IMR-90 (cell line): ENCODE measurements at regions not wholly inside any gene's neighbourhood (a gene's known extent, or its start where the extent isn't known, plus 50 kb on each side); places are given as distances from the start of the nearest gene placed in this dataset.

ENCODE experiments used
- ATAC-seq: fragments of 200-7000 bp; cut with Tn5 transposase; 2 replicates; pipeline ENCODE4 v1.9.1; 2020; ENCODE audit warnings: low read depth, mild to moderate bottlenecking, moderate library complexity
- BruUV-seq: library from RNA; stranded (reverse); fragments of 400-500 nt; replicated peaks from 2 replicates; lab custom pipeline; 2021; lab: Mats Ljungman, UMichigan
- CTCF ChIA-PET: fragments of 300-600 bp; formaldehyde crosslinking; extraction: SDS; loops from one replicate; lab custom pipeline; 2021; ENCODE audit warnings: antibody characterized with exemption; lab: Yijun Ruan, JAX
- POLR2A ChIA-PET: fragments of 300-600 bp; sonication (Branson Sonifier 250); formaldehyde crosslinking; loops from one replicate; lab custom pipeline; 2022; ENCODE audit warnings: antibody characterized with exemption; ENCODE audit not compliant: unreplicated experiment; lab: Charles Lee
- DNase-seq: peaks from one replicate; pipeline ENCODE4 v3.0.0; 2013
- H2AFZ ChIP-seq: replicated peaks from 2 replicates; pipeline ENCODE3; 2013; ENCODE audit warnings: low read length, mild to moderate bottlenecking; ENCODE audit not compliant: poor library complexity
- H2AK5ac ChIP-seq: 2 replicates; pipeline ENCODE4 v1.6.1; 2013; ENCODE audit warnings: low read depth, low read length, inconsistent platforms
- H2AK9ac ChIP-seq: replicated peaks from 2 replicates; pipeline ENCODE3; 2013; ENCODE audit warnings: mild to moderate bottlenecking, low read depth, low read length, moderate library complexity; ENCODE audit not compliant: poor library complexity
- H2BK120ac ChIP-seq: 2 replicates; pipeline ENCODE4 v1.6.1; 2013; ENCODE audit warnings: low read depth, low read length, inconsistent platforms
- H2BK15ac ChIP-seq: 3 replicates; pipeline ENCODE4 v1.6.1; 2013; ENCODE audit warnings: low read depth, low read length, inconsistent platforms
- H2BK20ac ChIP-seq: 2 replicates; pipeline ENCODE4 v1.6.1; 2013; ENCODE audit warnings: low read depth, mild to moderate bottlenecking, inconsistent platforms, low read length, moderate library complexity
- H2BK5ac ChIP-seq: 2 replicates; pipeline ENCODE4 v1.6.1; 2013; ENCODE audit warnings: mild to moderate bottlenecking, low read depth, low read length, inconsistent platforms; ENCODE audit not compliant: poor library complexity, severe bottlenecking
- H3K14ac ChIP-seq: replicated peaks from 2 replicates; pipeline ENCODE4 v1.6.1; 2013; ENCODE audit warnings: low read depth, low read length, inconsistent platforms
- H3K18ac ChIP-seq: 2 replicates; pipeline ENCODE4 v1.6.1; 2013; ENCODE audit warnings: low read depth, low read length, control low read depth
- H3K23ac ChIP-seq: 2 replicates; pipeline ENCODE4 v1.6.1; 2013; ENCODE audit warnings: low read depth, low read length, inconsistent platforms
- H3K27ac ChIP-seq: 2 replicates; pipeline ENCODE4 v1.5.1; 2013; ENCODE audit warnings: mild to moderate bottlenecking, control low read depth, low read length; ENCODE audit not compliant: insufficient read depth
- H3K27me3 ChIP-seq: 2 replicates; pipeline ENCODE4 v1.6.1; 2013; ENCODE audit warnings: low read length; ENCODE audit not compliant: control insufficient read depth, insufficient read depth
- H3K36me3 ChIP-seq: 2 replicates; pipeline ENCODE4 v1.6.1; 2013; ENCODE audit warnings: low read length, mixed read lengths; ENCODE audit not compliant: control insufficient read depth, insufficient read depth
- H3K4ac ChIP-seq: 2 replicates; pipeline ENCODE4 v1.6.1; 2013; ENCODE audit warnings: low read depth, low read length, inconsistent platforms
- H3K4me1 ChIP-seq: 2 replicates; pipeline ENCODE4 v1.6.1; 2013; ENCODE audit warnings: low read length, mixed read lengths; ENCODE audit not compliant: control insufficient read depth, insufficient read depth
- H3K4me2 ChIP-seq: 2 replicates; pipeline ENCODE4 v1.6.1; 2013; ENCODE audit warnings: low read depth, mild to moderate bottlenecking, control low read depth, low read length, moderate library complexity
- H3K4me3 ChIP-seq: 2 replicates; pipeline ENCODE4 v1.5.1; 2013; ENCODE audit warnings: low read depth, mild to moderate bottlenecking, control low read depth, low read length, moderate library complexity; ENCODE audit not compliant: insufficient read depth
- H3K56ac ChIP-seq: 2 replicates; pipeline ENCODE4 v1.6.1; 2013; ENCODE audit warnings: low read length, inconsistent platforms; ENCODE audit not compliant: insufficient read depth; ENCODE audit errors: extremely low read depth
- H3K79me1 ChIP-seq, 2 experiments: 2 replicates each; pipeline ENCODE4 v1.6.1; 2013; ENCODE audit warnings: low read length in 2 of 2, inconsistent platforms in 1 of 2, low read depth in 1 of 2
- H3K9ac ChIP-seq: 2 replicates; pipeline ENCODE4 v1.6.1; 2013; ENCODE audit warnings: low read depth, low read length, control low read depth
- H3K9me1 ChIP-seq: 2 replicates; pipeline ENCODE4 v1.6.1; 2013; ENCODE audit warnings: low read length, inconsistent platforms; ENCODE audit not compliant: insufficient read depth
- H3K9me3 ChIP-seq: 2 replicates; pipeline ENCODE4 v1.6.1; 2013; ENCODE audit warnings: low read length; ENCODE audit not compliant: control insufficient read depth, insufficient read depth
- H4K20me1 ChIP-seq: 2 replicates; pipeline ENCODE4 v1.6.1; 2013; ENCODE audit warnings: low read length, inconsistent platforms; ENCODE audit not compliant: insufficient read depth
- H4K5ac ChIP-seq: 2 replicates; pipeline ENCODE4 v1.6.1; 2013; ENCODE audit warnings: mild to moderate bottlenecking, low read depth, low read length, control low read depth
- H4K8ac ChIP-seq, 2 experiments: 2 replicates each; pipeline ENCODE4 v1.6.1; 2013; ENCODE audit warnings: low read depth in 2 of 2, low read length in 2 of 2, control low read depth in 1 of 2, inconsistent platforms in 1 of 2
- H4K91ac ChIP-seq: 2 replicates; pipeline ENCODE4 v1.6.1; 2013; ENCODE audit warnings: low read depth, low read length, inconsistent platforms; ENCODE audit not compliant: insufficient read depth
- BHLHE40 ChIP-seq: fragments of 150-350 bp; IDR thresholded peaks from 2 replicates; pipeline ENCODE4 v1.6.1; 2016; ENCODE audit warnings: mild to moderate bottlenecking, low read depth, low read length
- CEBPB ChIP-seq: IDR thresholded peaks from 2 replicates; pipeline ENCODE4 v1.6.1; 2012; ENCODE audit warnings: low read depth, low read length, improper control_type of control experiment
- CHD1 ChIP-seq: IDR thresholded peaks from 2 replicates; pipeline ENCODE4 v1.6.1; 2012; ENCODE audit warnings: low read depth, low read length, improper control_type of control experiment
- CTCF ChIP-seq: conservative IDR thresholded peaks from 2 replicates; pipeline ENCODE4 v1.5.1; 2012; ENCODE audit warnings: mild to moderate bottlenecking, low read depth, low read length, improper control_type of control experiment
- ELK1 ChIP-seq: fragments of 150-350 bp; IDR thresholded peaks from 2 replicates; pipeline ENCODE4 v1.6.1; 2016; ENCODE audit warnings: low read depth, mild to moderate bottlenecking, low read length, moderate library complexity, borderline replicate concordance
- MAFK ChIP-seq: IDR thresholded peaks from 2 replicates; pipeline ENCODE4 v1.6.1; 2012; ENCODE audit warnings: low read depth, low read length, improper control_type of control experiment
- MAZ ChIP-seq: IDR thresholded peaks from 2 replicates; pipeline ENCODE4 v1.6.1; 2012; ENCODE audit warnings: low read depth, mild to moderate bottlenecking, low read length, improper control_type of control experiment, moderate library complexity, borderline replicate concordance
- MXI1 ChIP-seq: IDR thresholded peaks from 2 replicates; pipeline ENCODE4 v1.6.1; 2012; ENCODE audit warnings: low read depth, mild to moderate bottlenecking, low read length, moderate library complexity, borderline replicate concordance
- NFE2L2 ChIP-seq: fragments of 150-350 bp; IDR thresholded peaks from 2 replicates; pipeline ENCODE4 v1.6.1; 2016; ENCODE audit warnings: low read depth, mild to moderate bottlenecking, low read length
- POLR2A ChIP-seq: IDR thresholded peaks from 2 replicates; pipeline ENCODE4 v1.6.1; 2012; ENCODE audit warnings: mild to moderate bottlenecking, low read depth, low read length
- RAD21 ChIP-seq: IDR thresholded peaks from 2 replicates; pipeline ENCODE4 v1.6.1; 2012; ENCODE audit warnings: low read length, improper control_type of control experiment
- RCOR1 ChIP-seq: IDR thresholded peaks from 2 replicates; pipeline ENCODE4 v1.6.1; 2012; ENCODE audit warnings: mild to moderate bottlenecking, low read length, improper control_type of control experiment; ENCODE audit not compliant: insufficient replicate concordance
- RFX5 ChIP-seq: IDR thresholded peaks from 2 replicates; pipeline ENCODE4 v1.8.0; 2012; ENCODE audit warnings: low read depth, mild to moderate bottlenecking, low read length, moderate library complexity
- SMC3 ChIP-seq: fragments of 150-350 bp; IDR thresholded peaks from 2 replicates; pipeline ENCODE4 v1.6.1; 2016; ENCODE audit warnings: low read depth, mild to moderate bottlenecking, antibody characterized with exemption, low read length, moderate library complexity
- WGBS, 2 experiments: methylation state at CpG; one replicate each; pipeline versions ENCODE4 v1.1.5 to v1.1.7; 2013; ENCODE audit warnings: missing lambda C conversion rate in 2 of 2; ENCODE audit not compliant: insufficient read length in 1 of 2; ENCODE audit errors: extremely low coverage in 2 of 2; 5-methylcytosine and 5-hydroxymethylcytosine counted together
- dilution Hi-C: fragments of 300-500 bp; cut with HindIII; formaldehyde crosslinking; loops from one replicate; pipeline ENCODE4 v1.14.3; 2018; ENCODE audit warnings: low sequenced_read_pairs; ENCODE audit not compliant: unreplicated experiment
- in situ Hi-C: fragments of 300-500 bp; cut with MboI; formaldehyde crosslinking; loops from 3 replicates; pipeline ENCODE4 v1.14.3; 2019; ENCODE audit warnings: low sequenced_read_pairs, inconsistent platforms, mixed read lengths
- intact Hi-C: fragments of 100-400 bp; cut with micrococcal nuclease; formaldehyde crosslinking; loops from 2 replicates; pipeline ENCODE4 v1.10.0; 2022
- TF ChIP-seq, protein P1 (sequence below): fragments of 150-350 bp; IDR thresholded peaks from 2 replicates; pipeline ENCODE4 v1.6.1; 2017; ENCODE audit warnings: mild to moderate bottlenecking, antibody characterized with exemption, low read length, low read depth

- Histone ChIP-seq H3K9ac (no peak overlapping the region), H2AK9ac (no peak overlapping the region), H2AK5ac (no peak overlapping the region), H3K27me3 (no peaks in the 10 kb centered on the region), H2BK20ac (no peak overlapping the region), H3K4me1 (no peaks in the 10 kb centered on the region), H2AFZ (no peak overlapping the region), H4K20me1 (no peaks in the 10 kb centered on the region), H3K56ac (no peak overlapping the region), H2BK120ac (no peak overlapping the region), H4K91ac (no peak overlapping the region), H3K4me2 (no peak overlapping the region), H2BK5ac (no peak overlapping the region), H3K27ac (no peak overlapping the region), H3K4ac (no peak overlapping the region), H3K79me1 (no peaks in the 10 kb centered on the region), H3K18ac (no peak overlapping the region), H3K23ac (no peak overlapping the region), H4K5ac (no peak overlapping the region), H4K8ac (no peak overlapping the region), H2BK15ac (no peak overlapping the region), H3K9me3 (no peaks in the 10 kb centered on the region), H3K9me1 (no peaks in the 10 kb centered on the region), H3K36me3 (no peaks in the 10 kb centered on the region), H3K4me3 (no peak overlapping the region), H3K14ac (no peak overlapping the region)
- TF ChIP-seq BHLHE40 (no peak), MAFK (no peak), CTCF (no peak), RCOR1 (no peak), POLR2A (no peak), SMC3 (no peak), RAD21 (no peak), MAZ (no peak), MXI1 (no peak), CHD1 (no peak), CEBPB (no peak), RFX5 (no peak), ELK1 (no peak), NFE2L2 (no peak)
- TF ChIP-seq, protein P1, sequence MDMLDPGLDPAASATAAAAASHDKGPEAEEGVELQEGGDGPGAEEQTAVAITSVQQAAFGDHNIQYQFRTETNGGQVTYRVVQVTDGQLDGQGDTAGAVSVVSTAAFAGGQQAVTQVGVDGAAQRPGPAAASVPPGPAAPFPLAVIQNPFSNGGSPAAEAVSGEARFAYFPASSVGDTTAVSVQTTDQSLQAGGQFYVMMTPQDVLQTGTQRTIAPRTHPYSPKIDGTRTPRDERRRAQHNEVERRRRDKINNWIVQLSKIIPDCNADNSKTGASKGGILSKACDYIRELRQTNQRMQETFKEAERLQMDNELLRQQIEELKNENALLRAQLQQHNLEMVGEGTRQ, result no peak
- no peak for DNase-seq
- WGBS, 2 experiments, result no CpG with 5 or more reads among the region's 1 CpG
- ChIA-PET POLR2A (no interaction called here), CTCF (no interaction called here)
- ATAC-seq, result no peak
- in situ Hi-C loops (no loop called here), intact Hi-C loops (no loop called here), dilution Hi-C loops (no loop called here)
- BruUV-seq, result no TSS peak
These were observed 67.9 kb upstream of the ADAMTS5 start for GRCh38 chr21:27034796-27035195.
